AG09319 (cell line): ENCODE measurements at regions not wholly inside any gene's neighbourhood (a gene's known extent, or its start where the extent isn't known, plus 50 kb on each side); places are given as distances from the start of the nearest gene placed in this dataset.

Experiments used
- DNase-seq: peaks from one replicate; pipeline ENCODE4 v3.0.0-alpha.2; 2010; ENCODE audit warnings: low read depth; ENCODE audit errors: extremely low read depth
- TF ChIP-seq, protein P1 (sequence below): IDR thresholded peaks from 2 replicates; pipeline ENCODE4 v1.5.1; 2011; ENCODE audit warnings: low read depth, mild to moderate bottlenecking, inconsistent platforms, low read length, moderate library complexity

DNA sequence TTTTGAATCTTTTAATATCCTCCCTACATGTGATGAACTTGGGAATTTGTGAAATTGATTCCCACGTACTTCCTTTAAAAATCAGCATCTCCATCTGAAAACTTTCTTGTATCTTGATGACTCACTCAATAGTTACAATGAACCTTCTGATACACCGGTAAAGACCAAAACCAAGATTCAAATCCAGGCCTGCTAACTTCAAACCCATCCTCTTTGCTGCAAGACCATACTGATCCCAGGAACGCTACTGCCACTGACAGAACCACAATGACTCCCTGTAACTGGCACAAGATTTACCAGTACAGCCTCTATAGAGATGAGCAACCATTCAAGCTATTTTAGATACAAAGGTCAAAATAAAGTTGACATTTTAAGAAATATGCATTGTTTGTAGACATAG lies 332.9 kb downstream of the DNAH5 start:
- TF ChIP-seq, protein P1, sequence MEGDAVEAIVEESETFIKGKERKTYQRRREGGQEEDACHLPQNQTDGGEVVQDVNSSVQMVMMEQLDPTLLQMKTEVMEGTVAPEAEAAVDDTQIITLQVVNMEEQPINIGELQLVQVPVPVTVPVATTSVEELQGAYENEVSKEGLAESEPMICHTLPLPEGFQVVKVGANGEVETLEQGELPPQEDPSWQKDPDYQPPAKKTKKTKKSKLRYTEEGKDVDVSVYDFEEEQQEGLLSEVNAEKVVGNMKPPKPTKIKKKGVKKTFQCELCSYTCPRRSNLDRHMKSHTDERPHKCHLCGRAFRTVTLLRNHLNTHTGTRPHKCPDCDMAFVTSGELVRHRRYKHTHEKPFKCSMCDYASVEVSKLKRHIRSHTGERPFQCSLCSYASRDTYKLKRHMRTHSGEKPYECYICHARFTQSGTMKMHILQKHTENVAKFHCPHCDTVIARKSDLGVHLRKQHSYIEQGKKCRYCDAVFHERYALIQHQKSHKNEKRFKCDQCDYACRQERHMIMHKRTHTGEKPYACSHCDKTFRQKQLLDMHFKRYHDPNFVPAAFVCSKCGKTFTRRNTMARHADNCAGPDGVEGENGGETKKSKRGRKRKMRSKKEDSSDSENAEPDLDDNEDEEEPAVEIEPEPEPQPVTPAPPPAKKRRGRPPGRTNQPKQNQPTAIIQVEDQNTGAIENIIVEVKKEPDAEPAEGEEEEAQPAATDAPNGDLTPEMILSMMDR, result no peak
- no peak for DNase-seq

DNA sequence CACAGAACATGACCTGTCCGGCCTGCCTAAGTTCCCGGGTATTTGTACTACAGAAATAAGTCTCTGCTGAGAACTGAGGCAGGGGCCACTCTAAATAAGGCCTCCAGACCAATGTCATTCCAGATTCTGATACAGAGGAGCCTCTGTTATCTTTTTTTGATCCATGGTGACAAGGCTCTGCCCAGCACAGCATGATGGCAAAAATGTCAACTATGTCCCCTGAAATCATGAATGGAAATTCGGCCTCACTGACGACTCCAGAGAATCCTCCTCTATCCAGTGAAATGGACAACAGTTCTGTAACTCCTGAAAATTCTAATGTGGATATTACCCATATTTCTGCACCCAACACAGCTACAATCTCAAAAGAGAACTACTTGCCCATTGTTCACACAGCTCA lies 335.0 kb downstream of the DNAH5 start:
- DNase-seq, result no peak

DNA sequence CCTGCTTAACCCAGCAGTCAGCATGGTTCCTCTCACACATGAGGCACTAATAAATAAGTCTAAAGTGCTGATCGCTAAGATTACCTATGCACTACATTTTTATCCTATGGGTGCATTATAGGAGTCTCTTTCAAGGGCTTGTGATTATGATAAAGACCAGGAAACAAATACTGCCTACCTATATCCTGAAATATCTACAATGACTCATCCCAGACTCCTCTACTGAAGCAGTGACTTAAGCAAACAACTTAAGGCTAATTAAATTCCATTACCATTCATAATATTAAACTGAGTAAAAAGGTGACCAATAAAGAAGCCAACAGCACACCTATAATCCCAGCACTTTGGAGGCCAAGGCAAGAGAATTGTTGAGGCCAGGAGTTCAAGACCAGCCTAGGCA lies 338.4 kb downstream of the DNAH5 start:
- TF ChIP-seq, protein P1, result no peak
- DNase-seq, result no peak

More for the DNA sequence above, 335.0 kb downstream of the DNAH5 start:
- TF ChIP-seq, protein P1, result no peak

DNA sequence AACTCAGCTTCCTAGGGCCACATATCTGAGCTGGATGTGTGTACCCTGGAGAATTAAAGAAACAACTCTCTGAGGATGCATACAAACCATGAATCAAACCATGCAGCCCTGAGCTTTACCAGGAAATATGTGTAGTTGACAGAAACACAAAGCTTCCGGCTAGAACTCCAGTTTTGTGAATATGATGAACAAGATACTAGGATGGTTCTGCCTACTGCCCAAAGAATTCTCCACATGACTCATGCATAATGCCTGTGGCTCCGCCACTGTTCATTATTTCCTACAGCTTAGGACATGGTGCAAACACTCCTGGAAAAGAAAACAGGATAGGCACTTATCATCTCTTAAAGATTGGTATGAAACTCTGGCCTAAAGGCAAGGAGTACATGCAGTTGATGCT lies 343.4 kb downstream of the DNAH5 start:
- no peak for DNase-seq
- TF ChIP-seq, protein P1, result no peak

DNA sequence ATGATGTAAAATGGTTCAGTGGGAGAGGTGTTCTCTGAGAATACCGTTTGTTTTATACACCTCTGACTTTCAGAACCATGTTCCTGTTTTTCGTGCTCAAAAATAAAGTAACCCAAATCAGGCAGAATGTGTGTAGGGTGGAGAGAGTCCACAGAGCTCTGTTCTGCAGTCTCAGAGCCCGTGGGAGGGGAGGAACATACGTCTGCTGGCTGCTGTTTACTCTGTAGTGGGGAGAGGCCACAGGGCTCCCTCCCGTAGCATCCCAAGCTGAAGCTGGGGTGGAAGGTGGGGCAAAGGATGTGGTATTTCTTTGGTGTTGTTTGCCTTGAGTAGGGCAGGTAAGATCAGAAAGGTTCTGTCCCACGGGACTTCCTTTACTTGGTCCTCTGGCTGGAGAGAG lies 348.5 kb downstream of the DNAH5 start:
- no peak for DNase-seq
- TF ChIP-seq, protein P1, result no peak

DNA sequence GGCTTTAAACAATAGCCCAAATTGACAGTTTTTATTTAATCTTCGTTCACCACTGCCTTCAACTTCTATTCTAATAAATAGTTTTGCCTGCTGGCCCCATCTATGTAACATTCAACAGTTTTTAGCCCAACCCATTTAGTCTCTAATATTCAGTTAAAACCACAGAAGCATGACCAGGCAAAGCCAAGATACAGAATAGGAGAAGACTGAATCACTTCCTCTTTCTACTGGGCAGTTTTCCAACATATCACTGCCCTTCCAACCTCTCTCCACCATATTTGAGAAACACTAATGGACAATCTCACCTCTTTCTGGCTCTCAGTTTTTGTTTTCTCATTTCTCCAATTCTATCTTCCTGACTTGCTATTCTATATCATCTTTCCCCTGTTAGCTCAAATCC lies 352.9 kb downstream of the DNAH5 start:
- DNase-seq, result no peak
- TF ChIP-seq, protein P1, result no peak

DNA sequence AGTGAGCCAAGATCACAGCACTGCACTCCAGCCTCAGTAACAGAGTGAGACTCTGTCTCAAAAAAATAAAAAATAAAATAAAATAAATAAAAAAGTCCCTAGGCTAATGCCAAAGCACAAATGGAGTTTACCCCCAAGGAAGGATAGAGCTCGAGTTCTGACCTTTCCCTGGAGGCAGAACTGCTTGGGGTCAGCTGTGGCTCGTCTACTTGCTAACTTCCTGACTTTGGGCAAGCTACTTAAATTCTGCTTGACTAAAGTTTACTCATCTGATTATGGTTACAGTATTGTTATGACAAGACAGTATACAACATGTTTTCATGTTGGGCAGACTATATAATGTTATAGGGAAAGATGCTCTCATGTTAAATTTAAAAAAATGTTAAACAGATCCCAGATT lies 359.2 kb downstream of the DNAH5 start:
- TF ChIP-seq, protein P1, result no peak
- DNase-seq, result no peak
